ENCODE measurements at regions not wholly inside any gene's neighbourhood (a gene's known extent, or its start where the extent isn't known, plus 50 kb on each side); places are given as distances from the start of the nearest gene placed in this dataset.

DNA sequence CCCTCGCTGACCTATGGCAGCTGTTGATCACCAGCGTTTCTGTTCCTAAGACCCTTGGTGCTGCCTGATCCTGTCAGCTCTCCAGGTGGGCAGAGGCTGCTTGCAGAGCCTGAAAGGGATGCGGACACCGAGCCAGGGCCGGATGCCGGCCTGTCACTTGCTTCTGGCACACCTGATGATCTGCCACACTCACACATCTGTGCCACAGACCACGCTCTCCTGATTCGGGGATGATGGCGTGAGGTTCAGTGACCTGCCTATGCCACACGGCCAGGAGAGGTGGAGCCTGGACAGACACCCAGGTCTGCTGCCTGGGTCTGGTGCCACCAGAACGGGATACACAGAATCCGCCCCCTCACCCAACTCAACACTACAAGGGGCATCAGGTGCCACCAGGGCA lies 129.4 kb upstream of the GLI2 start:
- intact Hi-C loops (cut with DNase I): no loop called here
- H3K9ac ChIP-seq (ENCODE audit: low read length in 3 of 3): no peak overlapping the region
- peak in 1 of 5 donors; percentile 65 for DNase-seq
- H3K36me3 ChIP-seq (ENCODE audit: control insufficient read depth in 2 of 3, insufficient read depth in 3 of 3, low read length in 3 of 3): no peaks in the 10 kb centered on the region
- no peak overlapping the region for H3K4me3 ChIP-seq (ENCODE audit: low read length in 3 of 3)
- TF ChIP-seq, protein P1, sequence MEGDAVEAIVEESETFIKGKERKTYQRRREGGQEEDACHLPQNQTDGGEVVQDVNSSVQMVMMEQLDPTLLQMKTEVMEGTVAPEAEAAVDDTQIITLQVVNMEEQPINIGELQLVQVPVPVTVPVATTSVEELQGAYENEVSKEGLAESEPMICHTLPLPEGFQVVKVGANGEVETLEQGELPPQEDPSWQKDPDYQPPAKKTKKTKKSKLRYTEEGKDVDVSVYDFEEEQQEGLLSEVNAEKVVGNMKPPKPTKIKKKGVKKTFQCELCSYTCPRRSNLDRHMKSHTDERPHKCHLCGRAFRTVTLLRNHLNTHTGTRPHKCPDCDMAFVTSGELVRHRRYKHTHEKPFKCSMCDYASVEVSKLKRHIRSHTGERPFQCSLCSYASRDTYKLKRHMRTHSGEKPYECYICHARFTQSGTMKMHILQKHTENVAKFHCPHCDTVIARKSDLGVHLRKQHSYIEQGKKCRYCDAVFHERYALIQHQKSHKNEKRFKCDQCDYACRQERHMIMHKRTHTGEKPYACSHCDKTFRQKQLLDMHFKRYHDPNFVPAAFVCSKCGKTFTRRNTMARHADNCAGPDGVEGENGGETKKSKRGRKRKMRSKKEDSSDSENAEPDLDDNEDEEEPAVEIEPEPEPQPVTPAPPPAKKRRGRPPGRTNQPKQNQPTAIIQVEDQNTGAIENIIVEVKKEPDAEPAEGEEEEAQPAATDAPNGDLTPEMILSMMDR (IDR thresholded peaks at IDR 0.05; ENCODE audit: borderline replicate concordance, extremely low read depth, insufficient read depth): no peak
- no peaks in the 10 kb centered on the region for H3K27me3 ChIP-seq (ENCODE audit: control insufficient read depth, insufficient read depth, low read length)
- FAIRE-seq: no peak
- no peak overlapping the region for H3K27ac ChIP-seq (ENCODE audit: low read depth in 2 of 2, low read length in 2 of 2)
- H3K9me3 ChIP-seq (ENCODE audit: control insufficient read depth in 2 of 3, insufficient read depth in 1 of 3, low read length in 3 of 3): no peaks in the 10 kb centered on the region
- H3K4me1 ChIP-seq (ENCODE audit: control insufficient read depth in 2 of 3, insufficient read depth in 2 of 3, low read depth in 1 of 3, low read length in 3 of 3): no peaks in the 10 kb centered on the region

DNA sequence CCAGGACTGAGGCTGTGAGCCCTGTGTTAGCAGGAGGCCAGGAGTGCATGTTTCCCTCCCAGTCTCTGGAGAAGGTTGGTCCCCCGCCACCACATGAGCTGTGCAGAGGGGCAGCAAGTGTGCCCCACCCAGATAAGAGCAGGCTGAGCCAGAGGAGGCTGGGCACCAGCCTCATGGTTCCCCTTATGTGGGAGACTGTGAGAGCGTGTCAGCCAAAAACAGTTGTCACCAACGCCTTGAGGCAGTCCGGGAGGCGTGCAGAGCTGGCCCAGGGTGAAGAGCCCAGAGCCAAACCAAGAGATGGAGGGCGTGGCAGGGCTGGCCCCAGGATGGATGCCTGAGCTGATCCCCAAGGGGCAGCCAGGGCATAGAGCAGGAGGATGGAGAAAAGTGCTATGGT lies 128.7 kb upstream of the GLI2 start:
- H3K9ac ChIP-seq (ENCODE audit: low read length in 3 of 3): no peak overlapping the region
- H3K36me3 ChIP-seq (ENCODE audit: control insufficient read depth in 2 of 3, insufficient read depth in 3 of 3, low read length in 3 of 3): no peaks in the 10 kb centered on the region
- no peak overlapping the region for H3K4me3 ChIP-seq (ENCODE audit: low read length in 3 of 3)
- peak in 1 of 5 donors; percentile 64 for DNase-seq
- no peak overlapping the region for H3K27ac ChIP-seq (ENCODE audit: low read depth in 2 of 2, low read length in 2 of 2)
- FAIRE-seq: no peak
- intact Hi-C loops (cut with DNase I): no loop called here
- no peaks in the 10 kb centered on the region for H3K27me3 ChIP-seq (ENCODE audit: control insufficient read depth, insufficient read depth, low read length)
- TF ChIP-seq, protein P1 (IDR thresholded peaks at IDR 0.05; ENCODE audit: borderline replicate concordance, extremely low read depth, insufficient read depth): no peak
- H3K4me1 ChIP-seq (ENCODE audit: control insufficient read depth in 2 of 3, insufficient read depth in 2 of 3, low read depth in 1 of 3, low read length in 3 of 3): no peaks in the 10 kb centered on the region
- H3K9me3 ChIP-seq (ENCODE audit: control insufficient read depth in 2 of 3, insufficient read depth in 1 of 3, low read length in 3 of 3): no peaks in the 10 kb centered on the region

DNA sequence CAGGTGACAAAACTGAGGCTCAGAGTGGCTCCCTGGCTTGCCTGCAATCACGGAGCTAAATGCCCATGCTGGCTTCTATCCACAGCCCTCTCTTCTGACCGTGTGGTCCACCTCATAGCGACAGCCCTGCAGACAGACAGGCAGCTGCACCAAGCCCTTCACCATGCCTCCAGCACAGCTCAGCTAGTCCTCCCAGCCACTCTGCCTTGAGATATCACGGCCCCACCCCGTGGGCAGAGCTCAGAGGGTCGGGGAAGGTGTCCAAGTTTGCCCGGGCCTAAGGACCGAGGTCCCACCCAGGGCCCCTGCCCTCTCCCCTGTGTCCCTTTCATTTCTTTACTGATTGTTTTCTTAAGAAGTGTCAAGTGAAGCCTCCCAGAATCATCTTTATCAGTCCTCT lies 128.2 kb upstream of the GLI2 start:
- DNase-seq: peak in 1 of 5 donors; percentile 43

More for the DNA sequence above, 128.2 kb upstream of the GLI2 start:
- H3K36me3 ChIP-seq (ENCODE audit: control insufficient read depth in 2 of 3, insufficient read depth in 3 of 3, low read length in 3 of 3): no peaks in the 10 kb centered on the region
- H3K9ac ChIP-seq (ENCODE audit: low read length in 3 of 3): no peak overlapping the region
- FAIRE-seq: no peak
- intact Hi-C loops (cut with DNase I): no loop called here
- H3K27me3 ChIP-seq (ENCODE audit: control insufficient read depth, insufficient read depth, low read length): no peaks in the 10 kb centered on the region
- H3K27ac ChIP-seq (ENCODE audit: low read depth in 2 of 2, low read length in 2 of 2): no peak overlapping the region
- no peak overlapping the region for H3K4me3 ChIP-seq (ENCODE audit: low read length in 3 of 3)
- H3K9me3 ChIP-seq (ENCODE audit: control insufficient read depth in 2 of 3, insufficient read depth in 1 of 3, low read length in 3 of 3): no peaks in the 10 kb centered on the region
- no peaks in the 10 kb centered on the region for H3K4me1 ChIP-seq (ENCODE audit: control insufficient read depth in 2 of 3, insufficient read depth in 2 of 3, low read depth in 1 of 3, low read length in 3 of 3)
- TF ChIP-seq, protein P1 (IDR thresholded peaks at IDR 0.05; ENCODE audit: borderline replicate concordance, extremely low read depth, insufficient read depth): no peak

All from kidney (tissue), 13 donors.